NCI-H510A (cell line): ENCODE measurements at regions not wholly inside any gene's neighbourhood (a gene's known extent, or its start where the extent isn't known, plus 50 kb on each side); places are given as distances from the start of the nearest gene placed in this dataset.

Experiments
- DNase-seq: peaks from one replicate; lab custom pipeline; 2025; lab: John Stamatoyannopoulos, UW

DNA sequence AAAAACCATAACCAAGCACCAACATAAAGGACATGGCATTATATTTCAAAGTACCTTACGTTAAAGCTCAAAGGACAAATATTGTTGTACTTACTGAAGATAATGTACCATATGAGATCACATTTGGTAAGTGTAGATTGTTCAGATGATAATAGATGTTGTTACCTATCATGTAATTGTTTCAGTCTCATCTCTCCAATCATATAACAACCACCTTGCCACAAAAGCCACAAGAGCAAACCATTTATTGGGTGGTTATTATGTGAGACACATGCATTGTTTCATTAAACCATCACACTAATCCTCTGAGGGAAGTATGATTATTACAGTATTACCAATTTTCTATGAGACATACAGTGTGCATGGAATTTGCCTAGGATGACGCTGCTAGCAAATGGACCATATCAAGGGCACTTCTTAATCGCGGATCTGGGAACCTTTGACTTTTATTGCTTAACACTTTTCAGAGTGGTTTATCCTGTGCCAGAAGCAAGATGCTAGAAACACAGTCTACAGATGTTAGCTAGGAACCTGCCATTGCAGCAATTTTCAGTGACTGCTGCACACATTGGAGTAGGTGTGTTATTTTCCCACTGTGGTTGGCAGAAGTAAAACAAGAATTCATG lies 149.8 kb upstream of the AKIRIN2 start:
- no peak for DNase-seq

- no peak for DNase-seq
Observed at GRCh38 chr6:87848616-87849015, 146.6 kb upstream of the AKIRIN2 start.

DNA sequence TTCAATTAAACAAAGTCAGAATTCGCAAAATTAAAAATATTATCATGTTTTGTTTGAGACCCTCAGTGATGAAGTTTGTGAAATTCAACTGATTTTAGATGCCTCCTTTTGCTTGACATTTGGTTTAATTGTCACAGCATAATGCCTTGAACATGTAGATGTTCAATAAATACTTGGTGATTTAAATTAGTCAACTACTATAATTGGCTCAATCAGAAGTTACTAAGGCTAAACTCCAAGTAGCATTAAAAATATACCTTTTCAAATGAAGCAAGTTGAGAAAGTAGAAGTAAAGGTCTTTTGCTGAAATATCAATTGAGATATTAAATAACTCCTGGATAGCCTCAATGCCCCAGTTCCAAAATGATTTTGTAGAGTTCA lies 145.8 kb upstream of the AKIRIN2 start:
- no peak for DNase-seq

GRCh38 chr6:87847135-87847829 lies 145.2 kb upstream of the AKIRIN2 start:
- no peak for DNase-seq

DNA sequence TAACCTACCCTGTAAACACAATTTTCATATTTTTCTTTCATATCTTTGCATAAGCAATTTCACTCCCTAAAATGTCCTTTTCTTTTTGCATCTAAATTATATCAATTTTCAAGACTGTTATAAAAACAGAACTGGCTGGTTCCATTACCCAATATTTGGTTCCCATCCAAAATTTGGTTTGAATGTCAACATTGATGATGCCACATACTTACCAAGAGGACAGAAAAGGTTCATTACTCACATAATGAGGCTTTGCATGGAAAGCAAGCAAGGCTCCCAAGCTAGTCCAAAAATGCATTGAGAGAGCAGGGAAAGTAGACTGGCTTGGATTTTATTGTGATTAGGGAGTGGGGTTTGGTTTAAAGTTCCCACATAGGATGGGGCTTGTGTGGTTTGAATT lies 144.4 kb upstream of the AKIRIN2 start:
- no peak for DNase-seq

- DNase-seq, result no peak
Observed at GRCh38 chr6:87840324-87840723, 138.3 kb upstream of the AKIRIN2 start.

GRCh38 chr6:87837876-87838275 lies 135.8 kb upstream of the AKIRIN2 start:
- DNase-seq, result no peak

DNA sequence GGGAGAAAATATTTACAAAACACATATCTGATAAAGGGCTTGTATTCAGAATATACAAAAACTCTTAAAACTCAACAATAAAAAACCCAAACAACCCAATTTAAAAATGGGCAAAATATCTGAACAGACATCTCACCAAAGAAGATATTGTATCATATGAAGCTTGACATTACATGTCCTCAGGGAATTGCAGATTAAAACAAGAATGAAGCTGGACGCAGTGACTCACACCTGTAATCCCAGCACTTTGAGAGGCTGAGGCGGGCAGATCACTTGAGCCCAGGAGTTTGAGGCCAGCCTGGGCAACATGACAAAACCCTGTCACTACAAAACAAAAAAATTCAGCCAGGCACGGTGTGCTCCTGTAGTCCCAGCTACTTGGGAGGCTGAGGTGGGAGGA lies 135.4 kb upstream of the AKIRIN2 start:
- DNase-seq, result no peak

GRCh38 chr6:87832025-87832825 lies 130.2 kb upstream of the AKIRIN2 start:
- no peak for DNase-seq

GRCh38 chr6:87830907-87831306 lies 128.9 kb upstream of the AKIRIN2 start:
- DNase-seq, result no peak

DNA sequence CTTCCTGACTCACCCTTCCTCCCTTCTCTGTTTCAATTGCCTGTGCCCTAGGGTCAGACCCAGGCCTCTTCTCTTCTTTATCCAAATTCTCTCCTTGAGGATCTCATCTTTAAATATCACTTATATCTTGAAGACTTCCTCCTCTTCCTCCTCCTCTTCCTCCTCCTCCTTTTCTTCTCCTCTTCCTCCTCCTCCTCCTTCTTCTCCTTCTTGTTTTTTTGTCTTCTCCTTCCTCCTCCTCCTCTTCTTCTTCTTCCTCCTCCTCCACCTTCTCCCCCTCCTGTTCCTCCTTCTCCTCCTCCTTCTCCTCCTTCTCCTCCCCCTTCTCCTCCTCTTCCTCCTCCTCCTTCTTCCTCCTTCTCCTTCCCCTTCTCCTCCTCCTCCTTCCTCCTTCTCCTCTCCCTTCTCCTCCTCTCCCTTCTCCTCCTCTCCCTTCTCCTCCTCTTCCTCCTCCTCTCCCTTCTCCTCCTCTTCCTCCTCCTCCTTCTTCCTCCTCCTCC lies 127.6 kb upstream of the AKIRIN2 start:
- no peak for DNase-seq

DNA sequence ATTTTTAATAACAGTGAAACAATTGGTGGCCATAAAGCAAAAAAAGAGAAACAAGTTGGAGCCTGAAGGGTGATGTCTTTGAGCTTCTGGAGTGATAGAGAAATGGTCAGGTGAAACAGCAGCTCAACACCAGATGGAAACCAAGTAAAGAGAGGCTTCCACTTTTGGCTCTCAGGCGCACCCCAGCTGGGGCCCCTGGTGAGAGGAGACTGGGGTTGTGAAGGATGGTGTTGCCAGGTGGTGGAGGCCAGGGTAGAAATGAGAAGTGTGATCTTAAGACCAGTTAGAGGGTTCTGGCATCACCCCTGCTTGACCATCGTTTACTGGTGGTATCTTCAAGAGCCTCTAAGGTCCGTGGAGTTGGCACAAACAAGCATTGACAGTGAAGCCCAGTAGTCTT lies 126.0 kb upstream of the AKIRIN2 start:
- DNase-seq, result no peak

GRCh38 chr6:87827346-87827745 lies 125.3 kb upstream of the AKIRIN2 start:
- DNase-seq, result no peak

DNA sequence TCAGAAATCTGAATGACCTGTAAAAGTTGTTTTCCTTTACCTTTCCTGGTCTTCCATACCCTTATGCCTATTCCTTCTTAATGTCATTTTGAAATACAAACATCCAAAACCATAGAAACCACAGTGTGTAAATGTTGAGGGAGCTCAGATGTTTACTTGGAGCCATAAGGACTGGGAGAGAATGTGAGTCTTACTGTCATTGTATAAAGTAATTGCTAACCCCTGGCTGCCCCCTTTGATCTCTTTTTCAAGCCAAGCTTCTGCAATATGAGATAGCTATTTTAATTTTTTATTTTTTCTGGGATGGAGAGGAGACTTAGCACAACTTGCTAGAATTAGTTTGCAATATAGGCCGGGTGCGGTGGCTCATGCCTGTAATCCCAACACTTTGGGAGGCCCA lies 124.4 kb upstream of the AKIRIN2 start:
- no peak for DNase-seq

DNA sequence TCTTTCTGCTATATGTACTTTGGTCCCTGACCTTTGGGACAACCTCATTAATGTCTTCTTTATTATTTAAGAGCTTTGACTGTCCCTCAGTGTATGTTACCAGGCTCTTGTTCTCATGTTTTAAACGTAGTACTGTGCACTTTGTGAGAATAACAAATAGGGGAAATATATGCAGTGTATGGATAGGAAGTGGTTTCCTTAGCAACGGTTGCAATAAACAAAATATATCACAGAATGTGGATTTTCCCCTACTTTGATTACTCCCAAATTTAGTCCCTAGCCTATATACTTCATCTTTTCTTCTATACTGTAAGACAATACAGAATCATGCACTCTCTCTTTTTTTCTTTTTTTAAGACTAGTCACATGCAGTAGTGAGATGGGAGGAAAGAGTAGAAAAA lies 123.8 kb upstream of the AKIRIN2 start:
- no peak for DNase-seq

DNA sequence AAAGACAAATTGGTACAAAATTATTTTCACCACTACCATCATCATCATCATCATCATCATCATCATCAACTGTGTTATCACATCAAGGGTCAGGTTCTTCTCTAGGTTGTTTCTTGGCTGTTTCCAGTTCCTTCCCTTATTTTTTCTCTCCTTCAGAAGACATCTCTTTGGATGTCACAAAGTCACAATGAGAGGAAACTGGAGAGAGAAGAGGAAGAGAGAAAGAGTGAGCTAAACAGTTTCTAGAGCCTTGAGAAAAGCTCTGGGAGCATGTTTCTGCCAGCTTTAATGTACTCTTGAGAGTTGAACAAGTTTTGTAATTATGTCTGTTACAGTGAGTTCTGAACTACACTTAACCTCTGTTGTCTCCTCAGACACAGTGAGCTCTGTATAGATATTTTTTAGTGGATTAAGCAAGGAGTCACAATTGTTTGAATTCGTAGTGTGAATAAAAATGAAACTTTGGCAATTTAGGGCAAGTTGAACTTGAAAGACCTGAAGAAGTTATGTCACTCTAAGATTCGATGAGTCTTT lies 123.0 kb upstream of the AKIRIN2 start:
- no peak for DNase-seq

DNA sequence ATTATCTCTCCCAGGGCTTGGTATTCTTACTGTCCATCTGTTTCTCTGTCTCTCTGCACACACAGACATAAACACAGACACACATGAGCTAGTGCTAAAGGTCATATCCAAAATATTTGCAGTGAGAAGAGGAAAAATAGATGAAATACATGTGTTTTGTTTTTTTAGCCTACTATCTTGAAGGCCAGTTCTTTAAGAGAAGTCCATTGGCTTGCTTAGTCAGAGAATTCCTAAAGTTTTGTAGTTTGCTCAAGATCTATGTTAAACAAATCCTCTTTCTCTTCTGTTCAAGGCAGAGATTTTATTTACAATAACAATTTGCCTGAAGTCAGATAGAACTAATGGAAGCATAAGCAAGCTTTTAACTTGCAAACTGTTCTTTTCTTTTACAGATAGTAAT lies 120.0 kb upstream of the AKIRIN2 start:
- DNase-seq, result no peak

GRCh38 chr6:87820343-87820984 lies 118.4 kb upstream of the AKIRIN2 start:
- no peak for DNase-seq

- no peak for DNase-seq
Observed at GRCh38 chr6:87817183-87817582, 115.2 kb upstream of the AKIRIN2 start.

DNA sequence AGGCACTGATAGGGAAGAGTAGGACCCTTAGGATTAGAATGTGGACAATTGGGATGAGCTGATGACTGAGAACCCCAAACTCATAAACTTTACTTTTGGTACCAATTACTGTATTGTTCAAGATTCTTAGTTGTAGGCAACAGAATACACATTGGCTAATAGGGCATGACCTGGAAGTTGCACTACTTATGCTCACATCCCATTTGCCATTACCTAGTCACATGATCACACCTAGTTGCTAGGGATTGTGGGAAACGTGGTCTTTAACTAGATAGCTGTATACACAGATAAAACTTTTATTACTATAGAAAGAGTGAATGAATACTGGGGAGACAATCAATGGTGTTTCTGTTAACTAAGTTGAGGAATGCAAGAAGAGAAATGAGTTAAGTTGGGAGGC lies 113.4 kb upstream of the AKIRIN2 start:
- DNase-seq, result no peak

- DNase-seq, result no peak
Observed at GRCh38 chr6:87808005-87808757, 106.1 kb upstream of the AKIRIN2 start.

DNA sequence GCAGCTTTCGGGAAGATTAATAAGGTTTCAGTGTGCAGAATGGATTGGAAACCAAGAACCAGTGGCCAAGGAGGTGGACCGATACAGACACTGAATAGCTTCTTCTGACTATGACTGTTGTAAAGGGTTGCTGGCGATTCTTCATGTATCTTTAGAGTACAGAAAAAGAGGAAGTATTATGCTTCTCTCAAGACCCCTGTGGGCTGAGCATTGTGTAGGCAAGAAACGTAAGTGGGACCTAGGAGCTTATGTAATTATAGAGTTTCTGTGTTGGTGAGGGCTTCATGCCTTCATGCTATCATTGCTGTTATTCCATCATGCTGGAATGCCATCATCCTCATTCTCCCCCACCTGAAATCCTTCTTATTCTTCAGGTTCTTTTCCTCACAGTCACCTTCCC lies 105.4 kb upstream of the AKIRIN2 start:
- DNase-seq, result no peak
